MM.1S (cell line): ENCODE measurements at regions not wholly inside any gene's neighbourhood (a gene's known extent, or its start where the extent isn't known, plus 50 kb on each side); places are given as distances from the start of the nearest gene placed in this dataset.

Experiments used
- DNase-seq: peaks from one replicate; pipeline ENCODE4 v3.0.0-alpha.2; 2015
- H2AFZ ChIP-seq: fragments of 300-600 bp; sonication (generic); 2 replicates; pipeline ENCODE4 v1.6.0; 2016; ENCODE audit warnings: antibody characterized with exemption, low read length
- H3F3A ChIP-seq: fragments of 300-600 bp; sonication (generic); 2 replicates; pipeline ENCODE4 v1.6.1; 2016; ENCODE audit warnings: mild to moderate bottlenecking, antibody characterized with exemption, low read length, moderate library complexity, mixed read lengths; ENCODE audit not compliant: insufficient read depth
- H3K27ac ChIP-seq: fragments of 300-600 bp; sonication (generic); 2 replicates; pipeline ENCODE4 v1.5.1; 2016; ENCODE audit warnings: mild to moderate bottlenecking, low read length
- H3K27me3 ChIP-seq: fragments of 300-600 bp; sonication (generic); replicated peaks from 2 replicates; pipeline ENCODE4 v1.6.0; 2016; ENCODE audit warnings: low read length; ENCODE audit not compliant: insufficient read depth
- H3K36me3 ChIP-seq: fragments of 300-600 bp; sonication (generic); replicated peaks from 2 replicates; pipeline ENCODE4 v1.6.1; 2016; ENCODE audit warnings: mild to moderate bottlenecking, low read length, mixed read lengths; ENCODE audit not compliant: insufficient read depth
- H3K4me1 ChIP-seq: fragments of 300-600 bp; sonication (generic); 2 replicates; pipeline ENCODE4 v1.6.1; 2016; ENCODE audit warnings: low read length, mixed read lengths
- H3K4me2 ChIP-seq: fragments of 300-600 bp; sonication (generic); 2 replicates; pipeline ENCODE4 v1.6.0; 2016; ENCODE audit warnings: low read depth, low read length
- H3K4me3 ChIP-seq: fragments of 300-600 bp; sonication (generic); 2 replicates; pipeline ENCODE4 v1.5.1; 2016; ENCODE audit warnings: low read length, mixed read lengths
- H3K79me2 ChIP-seq: fragments of 300-600 bp; sonication (generic); 2 replicates; pipeline ENCODE4 v1.6.1; 2016; ENCODE audit warnings: mixed run types, low read length, mixed read lengths
- H3K9ac ChIP-seq: fragments of 300-600 bp; sonication (generic); 2 replicates; pipeline ENCODE4 v1.6.1; 2016; ENCODE audit warnings: low read length, mixed read lengths
- H3K9me2 ChIP-seq: fragments of 300-600 bp; sonication (generic); replicated peaks from 2 replicates; pipeline ENCODE4 v1.6.1; 2016; ENCODE audit warnings: mild to moderate bottlenecking, low read length, mixed read lengths; ENCODE audit not compliant: insufficient read depth
- H3K9me3 ChIP-seq: fragments of 300-600 bp; sonication (generic); replicated peaks from 2 replicates; pipeline ENCODE4 v1.6.1; 2016; ENCODE audit warnings: mild to moderate bottlenecking, low read length, mixed read lengths; ENCODE audit not compliant: insufficient read depth
- H4K20me1 ChIP-seq: fragments of 300-600 bp; sonication (generic); 2 replicates; pipeline ENCODE4 v1.6.1; 2016; ENCODE audit warnings: mild to moderate bottlenecking, low read length, moderate library complexity, mixed read lengths; ENCODE audit not compliant: insufficient read depth
- EZH2 ChIP-seq: fragments of 300-600 bp; sonication (generic); optimal IDR thresholded peaks from 2 replicates; pipeline ENCODE3; 2017; ENCODE audit warnings: low read depth, mild to moderate bottlenecking, antibody characterized with exemption, low read length, mixed read lengths
- EZH2phosphoT487 ChIP-seq: fragments of 300-600 bp; sonication (generic); IDR thresholded peaks from 2 replicates; pipeline ENCODE4 v1.6.1; 2018; ENCODE audit warnings: antibody characterized with exemption, low read length
- TF ChIP-seq, protein P1 (sequence below): fragments of 300-600 bp; sonication (generic); IDR thresholded peaks from 2 replicates; pipeline ENCODE4 v1.5.1; 2016; ENCODE audit warnings: antibody characterized with exemption, low read length, mixed read lengths

DNA sequence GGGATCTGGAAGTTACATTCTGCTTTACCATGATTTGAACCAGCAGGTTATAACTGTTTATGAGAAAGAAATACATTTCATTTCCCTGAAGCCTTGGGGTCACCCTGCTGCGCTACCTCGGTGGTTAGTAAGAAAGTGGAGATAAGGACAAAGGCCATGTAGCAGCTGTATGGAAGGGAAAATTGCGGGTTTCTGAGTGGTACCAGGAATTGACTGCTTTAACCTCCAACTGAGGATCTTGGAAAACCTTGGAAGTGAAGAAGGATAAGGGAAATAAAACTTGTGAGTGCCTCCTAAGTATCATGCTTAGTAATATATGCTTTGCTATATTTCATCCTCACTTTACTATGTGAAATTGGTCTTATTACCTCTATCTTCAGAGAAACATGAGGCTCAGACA lies 76.1 kb upstream of the GAP43 start:
- Histone ChIP-seq H3K9me3 (no peaks in the 10 kb centered on the region), H2AFZ (no peak overlapping the region), H3K79me2 (no peaks in the 10 kb centered on the region), H3K4me2 (no peak overlapping the region), H3K9me2 (no peaks in the 10 kb centered on the region), H3K36me3 (no peaks in the 10 kb centered on the region), H3K4me1 (no peaks in the 10 kb centered on the region), H3K9ac (no peak overlapping the region), H3K27ac (no peak overlapping the region), H3K27me3 (no peaks in the 10 kb centered on the region), H3K4me3 (no peak overlapping the region), H3F3A (no peaks in the 10 kb centered on the region), H4K20me1 (no peaks in the 10 kb centered on the region)
- TF ChIP-seq, protein P1, sequence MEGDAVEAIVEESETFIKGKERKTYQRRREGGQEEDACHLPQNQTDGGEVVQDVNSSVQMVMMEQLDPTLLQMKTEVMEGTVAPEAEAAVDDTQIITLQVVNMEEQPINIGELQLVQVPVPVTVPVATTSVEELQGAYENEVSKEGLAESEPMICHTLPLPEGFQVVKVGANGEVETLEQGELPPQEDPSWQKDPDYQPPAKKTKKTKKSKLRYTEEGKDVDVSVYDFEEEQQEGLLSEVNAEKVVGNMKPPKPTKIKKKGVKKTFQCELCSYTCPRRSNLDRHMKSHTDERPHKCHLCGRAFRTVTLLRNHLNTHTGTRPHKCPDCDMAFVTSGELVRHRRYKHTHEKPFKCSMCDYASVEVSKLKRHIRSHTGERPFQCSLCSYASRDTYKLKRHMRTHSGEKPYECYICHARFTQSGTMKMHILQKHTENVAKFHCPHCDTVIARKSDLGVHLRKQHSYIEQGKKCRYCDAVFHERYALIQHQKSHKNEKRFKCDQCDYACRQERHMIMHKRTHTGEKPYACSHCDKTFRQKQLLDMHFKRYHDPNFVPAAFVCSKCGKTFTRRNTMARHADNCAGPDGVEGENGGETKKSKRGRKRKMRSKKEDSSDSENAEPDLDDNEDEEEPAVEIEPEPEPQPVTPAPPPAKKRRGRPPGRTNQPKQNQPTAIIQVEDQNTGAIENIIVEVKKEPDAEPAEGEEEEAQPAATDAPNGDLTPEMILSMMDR = no peak
- no peak for TF ChIP-seq EZH2
- no peak for TF ChIP-seq EZH2phosphoT487
- DNase-seq = no peak

DNA sequence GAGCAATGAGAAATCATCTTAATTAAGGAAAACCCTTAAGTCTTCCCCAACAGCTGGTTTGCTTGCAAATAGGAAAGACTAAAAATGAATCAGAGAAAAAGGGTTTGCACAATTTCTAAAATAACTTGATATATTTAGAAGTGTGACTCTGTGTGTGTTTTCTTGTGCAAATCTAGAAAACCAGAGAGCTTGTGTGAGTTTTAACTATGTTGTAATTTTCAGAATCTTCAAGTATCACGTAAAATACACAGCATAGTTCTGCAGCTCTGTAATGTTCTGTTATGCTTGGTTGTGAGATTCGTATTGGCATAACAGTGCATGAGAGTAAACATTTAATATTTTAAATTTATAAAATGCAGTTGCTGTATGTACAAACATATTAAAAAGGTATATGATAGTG lies 74.7 kb upstream of the GAP43 start:
- Histone ChIP-seq H3K4me1 (no peaks in the 10 kb centered on the region), H3K36me3 (no peaks in the 10 kb centered on the region), H3K9me3 (no peaks in the 10 kb centered on the region), H3K4me2 (no peak overlapping the region), H3K9ac (no peak overlapping the region), H3K27me3 (no peaks in the 10 kb centered on the region), H3K4me3 (no peak overlapping the region), H2AFZ (no peak overlapping the region), H3K9me2 (no peaks in the 10 kb centered on the region), H3F3A (no peaks in the 10 kb centered on the region), H4K20me1 (no peaks in the 10 kb centered on the region), H3K79me2 (no peaks in the 10 kb centered on the region), H3K27ac (no peak overlapping the region)
- TF ChIP-seq, protein P1 = no peak
- TF ChIP-seq EZH2 = no peak
- no peak for TF ChIP-seq EZH2phosphoT487
- no peak for DNase-seq

DNA sequence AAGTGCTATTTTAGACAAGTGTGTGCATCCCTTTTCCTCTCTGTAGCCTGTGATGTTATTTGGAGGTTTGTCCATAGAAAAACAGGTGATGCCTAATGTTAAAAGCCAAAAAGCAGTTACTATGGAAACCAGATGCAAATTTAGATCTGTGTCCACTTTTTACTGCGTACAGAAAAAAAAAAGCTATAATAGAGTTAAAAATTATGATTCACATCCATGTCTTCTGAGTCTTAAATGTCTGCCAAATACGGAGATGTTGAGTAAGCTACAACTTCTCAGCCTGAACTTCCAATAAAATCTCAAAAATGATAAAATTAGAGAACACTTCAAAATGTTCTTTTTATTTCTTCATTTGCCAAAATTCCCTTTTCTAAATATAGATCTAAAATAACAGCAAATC lies 74.2 kb upstream of the GAP43 start:
- Histone ChIP-seq H3K9me3 (no peaks in the 10 kb centered on the region), H3F3A (no peaks in the 10 kb centered on the region), H3K27me3 (no peaks in the 10 kb centered on the region), H4K20me1 (no peaks in the 10 kb centered on the region), H3K79me2 (no peaks in the 10 kb centered on the region), H3K4me3 (no peak overlapping the region), H3K9me2 (no peaks in the 10 kb centered on the region), H3K4me1 (no peaks in the 10 kb centered on the region), H2AFZ (no peak overlapping the region), H3K4me2 (no peak overlapping the region), H3K36me3 (no peaks in the 10 kb centered on the region), H3K9ac (no peak overlapping the region), H3K27ac (no peak overlapping the region)
- TF ChIP-seq, protein P1 = no peak
- TF ChIP-seq EZH2 = no peak
- no peak for TF ChIP-seq EZH2phosphoT487
- DNase-seq = no peak
